H1 (cell line): ENCODE measurements at regions not wholly inside any gene's neighbourhood (a gene's known extent, or its start where the extent isn't known, plus 50 kb on each side); places are given as distances from the start of the nearest gene placed in this dataset.

Experiments
- EZH2 ChIP-seq: fragments of 200-600 bp; sonication (generic); IDR thresholded peaks from 2 replicates; pipeline ENCODE4 v1.7.1; 2012; ENCODE audit warnings: low read depth, mild to moderate bottlenecking, moderate library complexity, low read length, inconsistent platforms; ENCODE audit not compliant: severe bottlenecking
- RFX5 ChIP-seq: IDR thresholded peaks from 2 replicates; pipeline ENCODE4 v1.6.1; 2011; ENCODE audit warnings: low read depth, low read length, improper control_type of control experiment, borderline replicate concordance
- TF ChIP-seq, protein P1 (sequence below), 3 experiments: IDR thresholded peaks; 1 replicate in 2 of 3; 2 replicates in 1 of 3; pipeline versions ENCODE4 v1.5.1 to v1.6.1; 2011; ENCODE audit warnings: low read length in 3 of 3, mild to moderate bottlenecking in 3 of 3, inconsistent platforms in 2 of 3, low read depth in 1 of 3, moderate library complexity in 1 of 3; ENCODE audit not compliant: insufficient read depth in 1 of 3; ENCODE audit errors: control extremely low read depth in 1 of 3

DNA sequence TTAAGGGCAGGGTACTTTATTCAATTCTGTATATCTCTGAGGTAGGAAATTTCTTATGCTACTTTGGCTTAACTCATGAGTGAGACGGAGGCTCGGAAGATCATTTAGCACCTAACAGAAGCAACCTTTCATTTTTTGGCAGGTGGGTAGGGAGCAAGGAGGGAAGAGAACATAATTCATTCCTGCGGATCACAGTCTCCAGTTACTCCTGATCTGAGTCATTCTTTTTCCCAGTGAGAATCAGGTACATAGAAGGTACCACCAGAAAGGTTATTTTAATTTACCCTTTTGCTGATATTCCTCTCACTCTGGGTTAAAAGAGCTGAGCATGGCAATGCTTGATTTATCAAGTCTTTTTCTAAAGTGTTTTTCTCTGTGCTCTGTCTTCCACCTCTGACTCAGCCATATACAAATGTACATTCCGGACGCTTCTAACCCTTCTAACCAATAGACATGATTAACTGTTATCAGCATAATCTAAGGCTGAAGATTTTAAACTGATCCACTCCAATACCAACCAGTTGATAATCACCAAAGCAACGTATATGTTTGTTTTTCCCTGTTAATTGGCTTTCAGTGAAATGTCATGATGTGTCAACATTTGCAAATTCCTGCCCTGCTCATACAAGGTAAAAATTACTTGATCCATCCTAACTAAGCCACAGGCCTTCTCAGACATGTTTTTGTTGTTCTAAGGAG is 271.7 kb downstream of the DUSP10 start (continued):
- TF ChIP-seq EZH2 (no peak), RFX5 (no peak)
- TF ChIP-seq, protein P1, sequence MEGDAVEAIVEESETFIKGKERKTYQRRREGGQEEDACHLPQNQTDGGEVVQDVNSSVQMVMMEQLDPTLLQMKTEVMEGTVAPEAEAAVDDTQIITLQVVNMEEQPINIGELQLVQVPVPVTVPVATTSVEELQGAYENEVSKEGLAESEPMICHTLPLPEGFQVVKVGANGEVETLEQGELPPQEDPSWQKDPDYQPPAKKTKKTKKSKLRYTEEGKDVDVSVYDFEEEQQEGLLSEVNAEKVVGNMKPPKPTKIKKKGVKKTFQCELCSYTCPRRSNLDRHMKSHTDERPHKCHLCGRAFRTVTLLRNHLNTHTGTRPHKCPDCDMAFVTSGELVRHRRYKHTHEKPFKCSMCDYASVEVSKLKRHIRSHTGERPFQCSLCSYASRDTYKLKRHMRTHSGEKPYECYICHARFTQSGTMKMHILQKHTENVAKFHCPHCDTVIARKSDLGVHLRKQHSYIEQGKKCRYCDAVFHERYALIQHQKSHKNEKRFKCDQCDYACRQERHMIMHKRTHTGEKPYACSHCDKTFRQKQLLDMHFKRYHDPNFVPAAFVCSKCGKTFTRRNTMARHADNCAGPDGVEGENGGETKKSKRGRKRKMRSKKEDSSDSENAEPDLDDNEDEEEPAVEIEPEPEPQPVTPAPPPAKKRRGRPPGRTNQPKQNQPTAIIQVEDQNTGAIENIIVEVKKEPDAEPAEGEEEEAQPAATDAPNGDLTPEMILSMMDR (IDR thresholded peaks at IDR 0.05; ENCODE audit: control extremely low read depth in 1 of 3, insufficient read depth in 1 of 3, low read depth in 1 of 3, low read length in 3 of 3) = no peak
